ENCODE measurements at regions not wholly inside any gene's neighbourhood (a gene's known extent, or its start where the extent isn't known, plus 50 kb on each side); places are given as distances from the start of the nearest gene placed in this dataset.

DNA sequence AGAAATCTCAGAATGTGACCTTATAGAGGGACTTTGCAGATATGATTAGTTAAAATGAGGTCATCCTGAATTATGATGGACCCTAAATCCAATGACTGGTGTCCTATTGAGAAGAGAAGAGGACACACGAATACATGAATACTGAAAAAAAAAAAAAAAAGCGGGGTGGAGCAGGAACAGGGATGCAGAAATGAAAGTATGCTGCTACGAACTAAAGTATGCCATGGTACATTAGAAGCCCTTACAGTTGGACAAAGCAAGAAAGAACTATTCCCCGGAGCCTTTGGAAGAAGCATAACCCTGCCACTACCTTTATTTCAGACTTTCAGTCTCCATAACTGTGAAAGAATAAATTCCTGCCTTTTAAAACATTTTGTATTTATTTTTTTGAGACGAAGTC is 557.9 kb upstream of the NCAM2 start:
- TF ChIP-seq, protein P1, sequence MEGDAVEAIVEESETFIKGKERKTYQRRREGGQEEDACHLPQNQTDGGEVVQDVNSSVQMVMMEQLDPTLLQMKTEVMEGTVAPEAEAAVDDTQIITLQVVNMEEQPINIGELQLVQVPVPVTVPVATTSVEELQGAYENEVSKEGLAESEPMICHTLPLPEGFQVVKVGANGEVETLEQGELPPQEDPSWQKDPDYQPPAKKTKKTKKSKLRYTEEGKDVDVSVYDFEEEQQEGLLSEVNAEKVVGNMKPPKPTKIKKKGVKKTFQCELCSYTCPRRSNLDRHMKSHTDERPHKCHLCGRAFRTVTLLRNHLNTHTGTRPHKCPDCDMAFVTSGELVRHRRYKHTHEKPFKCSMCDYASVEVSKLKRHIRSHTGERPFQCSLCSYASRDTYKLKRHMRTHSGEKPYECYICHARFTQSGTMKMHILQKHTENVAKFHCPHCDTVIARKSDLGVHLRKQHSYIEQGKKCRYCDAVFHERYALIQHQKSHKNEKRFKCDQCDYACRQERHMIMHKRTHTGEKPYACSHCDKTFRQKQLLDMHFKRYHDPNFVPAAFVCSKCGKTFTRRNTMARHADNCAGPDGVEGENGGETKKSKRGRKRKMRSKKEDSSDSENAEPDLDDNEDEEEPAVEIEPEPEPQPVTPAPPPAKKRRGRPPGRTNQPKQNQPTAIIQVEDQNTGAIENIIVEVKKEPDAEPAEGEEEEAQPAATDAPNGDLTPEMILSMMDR (conservative IDR thresholded peaks at IDR 0.05; ENCODE audit: low read length), result no peak
- no peak for TF ChIP-seq EZH2phosphoT487 (IDR thresholded peaks at IDR 0.05; ENCODE audit: borderline replicate concordance, low read depth, low read length)

All from OCI-LY7 (cell line).